ENCODE measurements at regions not wholly inside any gene's neighbourhood (a gene's known extent, or its start where the extent isn't known, plus 50 kb on each side); places are given as distances from the start of the nearest gene placed in this dataset.

GRCh38 chr4:116110713-116111112 lies 974.7 kb downstream of the TRAM1L1 start:
- TF ChIP-seq CTCF (IDR thresholded peaks at IDR 0.05) (no peak), POLR2A (IDR thresholded peaks at IDR 0.05) (no peak)
